Suprapubic skin (tissue), 4 donors: ENCODE measurements at regions not wholly inside any gene's neighbourhood (a gene's known extent, or its start where the extent isn't known, plus 50 kb on each side); places are given as distances from the start of the nearest gene placed in this dataset.

Experiments used
- CTCF ChIP-seq, 2 donors: fragments of 200-600 bp in 1 of 2; fragments of 450-650 bp in 1 of 2; sonication (generic) in 1 of 2; IDR thresholded peaks; one replicate each; pipeline ENCODE4 v1.5.1; 2016 to 2019; ENCODE audit warnings: antibody characterized with exemption in 2 of 2, mild to moderate bottlenecking in 1 of 2, moderate library complexity in 1 of 2
- EP300 ChIP-seq: sonication (generic); formaldehyde crosslinking; IDR thresholded peaks from one replicate; pipeline ENCODE4 v1.6.1; 2017; ENCODE audit warnings: antibody characterized with exemption
- POLR2A ChIP-seq, 2 donors: fragments of 450-650 bp; IDR thresholded peaks; one replicate each; pipeline ENCODE4 v1.6.1; 2017; ENCODE audit warnings: antibody characterized with exemption in 2 of 2, mild to moderate bottlenecking in 2 of 2, moderate library complexity in 2 of 2
- POLR2AphosphoS5 ChIP-seq, 3 donors: sonication (generic); formaldehyde crosslinking; IDR thresholded peaks; one replicate each; pipeline ENCODE4 v1.6.1; 2017; ENCODE audit warnings: antibody characterized with exemption in 3 of 3

- TF ChIP-seq CTCF (IDR thresholded peaks at IDR 0.05) (no peak), POLR2A (IDR thresholded peaks at IDR 0.05) (no peak), EP300 (no peak), POLR2AphosphoS5 (IDR thresholded peaks at IDR 0.05) (no peak)
Measured at GRCh38 chr9:129264388-129264787, 86.3 kb upstream of the IER5L start.
